Motor neuron (in vitro differentiated cells): ENCODE measurements at regions not wholly inside any gene's neighbourhood (a gene's known extent, or its start where the extent isn't known, plus 50 kb on each side); places are given as distances from the start of the nearest gene placed in this dataset.
A peak's percentile ranks its signal among the peaks of the same experiment; 100 is the strongest.

Experiments used
- ATAC-seq, 8 experiments: fragments of 200-7000 bp; cut with Tn5 transposase; replicated peaks in 6 of 8; 2 replicates each; pipeline ENCODE4 v1.8.0; 2021; ENCODE audit warnings: mild to moderate bottlenecking in 8 of 8, moderate library complexity in 8 of 8
- H3K27ac ChIP-seq, 2 donors: fragments of 250-450 bp; sonication (Bioruptor Pico); 2 replicates each; pipeline ENCODE4 v1.9.0; 2021; ENCODE audit warnings: antibody characterized with exemption in 2 of 2, mild to moderate bottlenecking in 2 of 2, moderate library complexity in 1 of 2
- H3K4me1 ChIP-seq, 2 donors: fragments of 250-450 bp; sonication (Bioruptor Pico); replicated peaks in 1 of 2; 2 replicates each; pipeline ENCODE4 v1.6.1; 2021; ENCODE audit warnings: antibody characterized with exemption in 2 of 2, mild to moderate bottlenecking in 2 of 2, moderate library complexity in 1 of 2
- H3K4me3 ChIP-seq, 5 donors: fragments of 250-450 bp; sonication (Bioruptor Pico); 2 replicates each; pipeline ENCODE4 v1.9.0; 2021; ENCODE audit warnings: antibody characterized with exemption in 5 of 5, mild to moderate bottlenecking in 5 of 5, moderate library complexity in 4 of 5
- WGBS, 10 experiments: fragments of 450-650 bp; shearing (Covaris generic); methylation state at CpG; one replicate each; pipeline ENCODE4 v1.0.0; 2022; 5-methylcytosine and 5-hydroxymethylcytosine counted together
- in situ Hi-C, 9 experiments: fragments of 400-800 bp; cut with MboI; loops; one replicate each; pipeline ENCODE4 v1.15.0; 2021; ENCODE audit warnings: low sequenced_read_pairs in 9 of 9, low pct_unique_long_range_greater_than_20kb in 2 of 9; ENCODE audit not compliant: unreplicated experiment in 9 of 9

GRCh38 chr5:106739127-106739526 lies 931.6 kb downstream of the EFNA5 start:
- Histone ChIP-seq H3K4me1 (no peaks in the 10 kb centered on the region), H3K4me3 (no peak overlapping the region), H3K27ac (no peak overlapping the region)
- in situ Hi-C loops = no loop called here
- no peak for ATAC-seq
- 23 to 94% (median 78%) methylated on average over 2 of the region's 2 CpGs; no CpG with 5 or more reads in 1 of the 10 experiments for WGBS, 10 experiments

- no peak overlapping the region for H3K27ac ChIP-seq
- no peak for ATAC-seq
- no peak overlapping the region for H3K4me3 ChIP-seq
- WGBS, 10 experiments = 18 to 82% (median 55%) methylated on average over 1 of the region's 1 CpG; no CpG with 5 or more reads in 4 of the 10 experiments
- in situ Hi-C loops = no loop called here
- no peaks in the 10 kb centered on the region for H3K4me1 ChIP-seq
Measured at GRCh38 chr5:106737111-106737510, 933.6 kb downstream of the EFNA5 start.

- in situ Hi-C loops = no loop called here
- Histone ChIP-seq H3K4me1 (no peaks in the 10 kb centered on the region), H3K4me3 (no peak overlapping the region), H3K27ac (no peak overlapping the region)
- no peak for ATAC-seq
Measured at GRCh38 chr5:106732624-106733023, 938.1 kb downstream of the EFNA5 start.

- in situ Hi-C loops = no loop called here
- 60% methylated on average over 1 of the region's 1 CpG; no CpG with 5 or more reads in 9 of the 10 experiments for WGBS, 10 experiments
- no peaks in the 10 kb centered on the region for H3K4me1 ChIP-seq
- no peak overlapping the region for H3K4me3 ChIP-seq
- peak in 1 of 8 experiments; percentile 36 for ATAC-seq
- no peak overlapping the region for H3K27ac ChIP-seq
Measured at GRCh38 chr5:106730912-106731311, 939.8 kb downstream of the EFNA5 start.

GRCh38 chr5:106730506-106730905 lies 940.2 kb downstream of the EFNA5 start:
- ATAC-seq = no peak
- Histone ChIP-seq H3K4me3 (no peak overlapping the region), H3K4me1 (no peaks in the 10 kb centered on the region), H3K27ac (no peak overlapping the region)
- in situ Hi-C loops = no loop called here
- WGBS, 10 experiments = 0 to 100% methylated on average over 1 of the region's 3 CpGs; no CpG with 5 or more reads in 8 of the 10 experiments

GRCh38 chr5:106728208-106728607 lies 942.5 kb downstream of the EFNA5 start:
- 8 to 100% (median 40%) methylated on average over 2 to 4 of the region's 4 CpGs; no CpG with 5 or more reads in 3 of the 10 experiments for WGBS, 10 experiments
- H3K27ac ChIP-seq = no peak overlapping the region
- no peaks in the 10 kb centered on the region for H3K4me1 ChIP-seq
- no peak overlapping the region for H3K4me3 ChIP-seq
- in situ Hi-C loops = no loop called here
- peak in 2 of 8 experiments; percentile 56 to 74 for ATAC-seq

- 10 to 93% (median 65%) methylated on average over 2 of the region's 2 CpGs for WGBS, 10 experiments
- no peaks in the 10 kb centered on the region for H3K4me1 ChIP-seq
- no peak overlapping the region for H3K4me3 ChIP-seq
- no peak overlapping the region for H3K27ac ChIP-seq
- no peak for ATAC-seq
- in situ Hi-C loops = no loop called here
Measured at GRCh38 chr5:106727071-106727470, 943.7 kb downstream of the EFNA5 start.

- peaks cover 0 to 12% of the 10 kb centered on the region in 2 donors for H3K4me1 ChIP-seq
- 0 to 80% (median 50%) methylated on average over 1 to 3 of the region's 3 CpGs for WGBS, 10 experiments
- ATAC-seq = peak in 5 of 8 experiments; percentile 28 to 80 (median 50)
- H3K4me3 ChIP-seq = no peak overlapping the region
- in situ Hi-C loops = no loop called here
- H3K27ac ChIP-seq = no peak overlapping the region
Measured at GRCh38 chr5:106720367-106720766, 950.4 kb downstream of the EFNA5 start.

GRCh38 chr5:106699796-106700195 lies 970.9 kb downstream of the EFNA5 start:
- in situ Hi-C loops = no loop called here
- no peak for ATAC-seq
- Histone ChIP-seq H3K27ac (no peak overlapping the region), H3K4me3 (no peak overlapping the region), H3K4me1 (no peaks in the 10 kb centered on the region)
- WGBS, 10 experiments = 60 to 100% (median 80%) methylated on average over 1 of the region's 1 CpG; no CpG with 5 or more reads in 5 of the 10 experiments

GRCh38 chr5:106699198-106699597 lies 971.5 kb downstream of the EFNA5 start:
- no peak overlapping the region for H3K4me3 ChIP-seq
- 0 to 100% (median 65%) methylated on average over 1 to 6 of the region's 6 CpGs for WGBS, 10 experiments
- ATAC-seq = no peak
- H3K27ac ChIP-seq = no peak overlapping the region
- no peaks in the 10 kb centered on the region for H3K4me1 ChIP-seq
- in situ Hi-C loops = no loop called here

- no peaks in the 10 kb centered on the region for H3K4me1 ChIP-seq
- WGBS, 10 experiments = 35 to 100% (median 90%) methylated on average over 3 to 5 of the region's 5 CpGs
- H3K27ac ChIP-seq = no peak overlapping the region
- peak in 2 of 8 experiments; percentile 53 to 58 for ATAC-seq
- H3K4me3 ChIP-seq = no peak overlapping the region
- in situ Hi-C loops = no loop called here
Measured at GRCh38 chr5:106698169-106698568, 972.6 kb downstream of the EFNA5 start.

- 0 to 89% (median 71%) methylated on average over 1 to 2 of the region's 2 CpGs; no CpG with 5 or more reads in 2 of the 10 experiments for WGBS, 10 experiments
- ATAC-seq = no peak
- in situ Hi-C loops = no loop called here
Measured at GRCh38 chr5:106691701-106692100, 979.0 kb downstream of the EFNA5 start.

GRCh38 chr5:106690585-106690984 lies 980.2 kb downstream of the EFNA5 start:
- H3K4me3 ChIP-seq = no peak overlapping the region
- H3K4me1 ChIP-seq = no peaks in the 10 kb centered on the region
- whole genome bisulfite sequencing, 10 experiments = 0 to 100% (median 17%) methylated on average over 1 of the region's 1 CpG; no CpG with 5 or more reads in 5 of the 10 experiments
- peak in 2 of 8 experiments; percentile 49 to 90 for ATAC-seq
- H3K27ac ChIP-seq = no peak overlapping the region
- in situ Hi-C loops = no loop called here

More at GRCh38 chr5:106691701-106692100, 979.0 kb downstream of the EFNA5 start:
- H3K4me3 ChIP-seq = no peak overlapping the region
- H3K27ac ChIP-seq = no peak overlapping the region
- H3K4me1 ChIP-seq = no peaks in the 10 kb centered on the region

GRCh38 chr5:106680330-106680729 lies 990.4 kb downstream of the EFNA5 start:
- ATAC-seq = no peak
- WGBS, 10 experiments = 0 to 100% (median 86%) methylated on average over 1 of the region's 1 CpG; no CpG with 5 or more reads in 2 of the 10 experiments
- Histone ChIP-seq H3K4me1 (no peaks in the 10 kb centered on the region), H3K4me3 (no peak overlapping the region), H3K27ac (no peak overlapping the region)
- in situ Hi-C loops = no loop called here
